ENCODE measurements at regions not wholly inside any gene's neighbourhood (a gene's known extent, or its start where the extent isn't known, plus 50 kb on each side); places are given as distances from the start of the nearest gene placed in this dataset.

GRCh38 chr1:88001460-88001859, 672.8 kb downstream of the LMO4 start:
- TF ChIP-seq MAX (CRISPR knock-in tag; IDR thresholded peaks at IDR 0.05) (no peak), NR1H2 (CRISPR knock-in tag; IDR thresholded peaks at IDR 0.05) (no peak), E2F1 (CRISPR knock-in tag; IDR thresholded peaks at IDR 0.05) (no peak), ATF3 (CRISPR knock-in tag; conservative IDR thresholded peaks at IDR 0.05) (no peak), CTCF (IDR thresholded peaks at IDR 0.05) (no peak), CBFB (CRISPR knock-in tag; IDR thresholded peaks at IDR 0.05; ENCODE audit: low read depth) (no peak), ZNF232 (CRISPR knock-in tag; IDR thresholded peaks at IDR 0.05) (no peak), PRRX2 (CRISPR knock-in tag; IDR thresholded peaks at IDR 0.05) (no peak)
